Fibroblast of lung (primary cell): ENCODE measurements at regions not wholly inside any gene's neighbourhood (a gene's known extent, or its start where the extent isn't known, plus 50 kb on each side); places are given as distances from the start of the nearest gene placed in this dataset.

Experiments
- DNase-seq, 2 donors: peaks; one replicate each; pipeline versions ENCODE4 v3.0.0 to v3.0.0-alpha.2; 2010; ENCODE audit warnings: low read depth in 2 of 2
- H2AFZ ChIP-seq: 2 replicates; pipeline ENCODE4 v1.5.1; 2012; ENCODE audit warnings: low read length, control low read depth, inconsistent platforms
- H3K27ac ChIP-seq: 2 replicates; pipeline ENCODE4 v1.5.1; 2011; ENCODE audit warnings: low read length, control low read depth; ENCODE audit not compliant: insufficient read depth
- H3K27me3 ChIP-seq: 2 replicates; pipeline ENCODE4 v1.5.1; 2011; ENCODE audit warnings: mild to moderate bottlenecking, low read length; ENCODE audit not compliant: control insufficient read depth, insufficient read depth
- H3K36me3 ChIP-seq: 2 replicates; pipeline ENCODE4 v1.5.1; 2011; ENCODE audit warnings: low read length; ENCODE audit not compliant: control insufficient read depth, insufficient read depth
- H3K4me1 ChIP-seq: 2 replicates; pipeline ENCODE4 v1.5.1; 2011; ENCODE audit warnings: low read length; ENCODE audit not compliant: control insufficient read depth, insufficient read depth; ENCODE audit errors: extremely low read depth
- H3K4me2 ChIP-seq: 2 replicates; pipeline ENCODE4 v1.5.1; 2011; ENCODE audit warnings: low read length, control low read depth; ENCODE audit not compliant: insufficient read depth; ENCODE audit errors: extremely low read depth
- H3K4me3 ChIP-seq, 4 experiments: fragments of 200-600 bp in 1 of 4; sonication (generic) in 1 of 4; replicated peaks in 1 of 4; 2 replicates each; pipeline ENCODE4 v1.5.1; 2011 to 2016; ENCODE audit warnings: low read length in 4 of 4, low read depth in 3 of 4, mild to moderate bottlenecking in 3 of 4, control low read depth in 2 of 4, inconsistent platforms in 1 of 4, mixed read lengths in 1 of 4; ENCODE audit not compliant: insufficient read depth in 1 of 4; ENCODE audit errors: control extremely low read depth in 1 of 4
- H3K79me2 ChIP-seq: 2 replicates; pipeline ENCODE4 v1.5.1; 2012; ENCODE audit warnings: mild to moderate bottlenecking, low read length, inconsistent platforms; ENCODE audit not compliant: control insufficient read depth, insufficient read depth
- H3K9ac ChIP-seq: 2 replicates; pipeline ENCODE4 v1.5.1; 2011; ENCODE audit warnings: mild to moderate bottlenecking, low read length, control low read depth; ENCODE audit not compliant: insufficient read depth
- H3K9me3 ChIP-seq: 2 replicates; pipeline ENCODE4 v1.5.1; 2012; ENCODE audit warnings: low read depth, low read length; ENCODE audit not compliant: control insufficient read depth, insufficient read depth
- H4K20me1 ChIP-seq: 2 replicates; pipeline ENCODE4 v1.5.1; 2011; ENCODE audit warnings: low read length; ENCODE audit not compliant: control insufficient read depth, insufficient read depth; ENCODE audit errors: extremely low read depth
- EZH2 ChIP-seq: IDR thresholded peaks from 2 replicates; pipeline ENCODE4 v1.5.1; 2012; ENCODE audit warnings: low read length, control low read depth, mild to moderate bottlenecking; ENCODE audit errors: missing control alignments
- TF ChIP-seq, protein P1 (sequence below), 2 donors: IDR thresholded peaks in 1 of 2; conservative IDR thresholded peaks in 1 of 2; 1 replicate in 1 of 2; 2 replicates in 1 of 2; pipeline ENCODE4 v1.5.1; 2011 to 2012; ENCODE audit warnings: low read length in 2 of 2, control low read depth in 1 of 2, inconsistent platforms in 1 of 2, low read depth in 1 of 2, mild to moderate bottlenecking in 1 of 2

DNA sequence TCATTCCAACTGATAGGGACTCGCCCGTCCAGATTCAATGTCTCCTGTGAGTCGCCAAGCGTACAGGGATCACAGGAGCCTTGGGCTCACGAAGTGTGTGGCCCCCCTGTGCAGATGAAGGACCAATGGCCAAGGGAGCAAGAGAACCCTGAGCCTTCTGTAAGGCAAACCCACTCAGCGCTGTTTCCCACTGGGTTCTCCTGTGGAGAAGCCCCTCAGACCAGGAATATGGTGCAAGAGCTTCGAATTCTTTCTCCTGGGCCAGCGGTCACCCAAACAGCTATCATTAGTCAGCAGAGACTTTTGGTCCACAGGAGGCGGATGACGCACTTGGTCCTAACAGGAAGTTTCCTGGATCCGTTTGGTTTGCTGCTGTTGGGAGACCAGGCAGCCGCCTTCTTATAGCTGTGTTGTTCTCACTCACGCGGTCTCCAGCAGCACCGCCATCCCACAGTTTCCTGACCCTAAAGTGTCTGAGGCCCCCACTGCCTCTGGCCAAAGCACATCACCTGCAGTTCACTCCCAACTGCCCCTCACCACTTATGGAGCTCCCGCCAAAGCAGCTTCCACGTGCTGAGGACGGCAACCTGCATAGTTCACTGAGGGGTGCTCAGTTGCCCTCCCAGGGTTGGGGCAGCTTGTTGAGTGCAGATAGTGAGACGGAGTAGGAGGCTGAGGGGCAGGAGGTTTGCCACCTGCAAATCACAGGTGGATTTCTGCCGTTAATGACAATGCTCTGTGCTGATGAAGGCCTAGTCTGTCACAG, 268.6 kb downstream of the ERMARD start:
- H3K27me3 ChIP-seq, result peaks cover 3% of the 10 kb centered on the region
- H3K79me2 ChIP-seq, result no peaks in the 10 kb centered on the region
- no peaks in the 10 kb centered on the region for H3K36me3 ChIP-seq
- no peak overlapping the region for H3K9ac ChIP-seq
- H3K4me3 ChIP-seq, result no peak overlapping the region
- no peak overlapping the region for H3K27ac ChIP-seq
- no peaks in the 10 kb centered on the region for H3K9me3 ChIP-seq
- no peak overlapping the region for H3K4me2 ChIP-seq
- no peak overlapping the region for H2AFZ ChIP-seq
- H4K20me1 ChIP-seq, result no peaks in the 10 kb centered on the region
- no peak for TF ChIP-seq EZH2
- TF ChIP-seq, protein P1, sequence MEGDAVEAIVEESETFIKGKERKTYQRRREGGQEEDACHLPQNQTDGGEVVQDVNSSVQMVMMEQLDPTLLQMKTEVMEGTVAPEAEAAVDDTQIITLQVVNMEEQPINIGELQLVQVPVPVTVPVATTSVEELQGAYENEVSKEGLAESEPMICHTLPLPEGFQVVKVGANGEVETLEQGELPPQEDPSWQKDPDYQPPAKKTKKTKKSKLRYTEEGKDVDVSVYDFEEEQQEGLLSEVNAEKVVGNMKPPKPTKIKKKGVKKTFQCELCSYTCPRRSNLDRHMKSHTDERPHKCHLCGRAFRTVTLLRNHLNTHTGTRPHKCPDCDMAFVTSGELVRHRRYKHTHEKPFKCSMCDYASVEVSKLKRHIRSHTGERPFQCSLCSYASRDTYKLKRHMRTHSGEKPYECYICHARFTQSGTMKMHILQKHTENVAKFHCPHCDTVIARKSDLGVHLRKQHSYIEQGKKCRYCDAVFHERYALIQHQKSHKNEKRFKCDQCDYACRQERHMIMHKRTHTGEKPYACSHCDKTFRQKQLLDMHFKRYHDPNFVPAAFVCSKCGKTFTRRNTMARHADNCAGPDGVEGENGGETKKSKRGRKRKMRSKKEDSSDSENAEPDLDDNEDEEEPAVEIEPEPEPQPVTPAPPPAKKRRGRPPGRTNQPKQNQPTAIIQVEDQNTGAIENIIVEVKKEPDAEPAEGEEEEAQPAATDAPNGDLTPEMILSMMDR (conservative IDR thresholded peaks at IDR 0.05 in 1 of 2, IDR thresholded peaks at IDR 0.05 in 1 of 2; ENCODE audit: low read depth in 1 of 2, low read length in 2 of 2), result no peak
- no peak for DNase-seq
- no peaks in the 10 kb centered on the region for H3K4me1 ChIP-seq

DNA sequence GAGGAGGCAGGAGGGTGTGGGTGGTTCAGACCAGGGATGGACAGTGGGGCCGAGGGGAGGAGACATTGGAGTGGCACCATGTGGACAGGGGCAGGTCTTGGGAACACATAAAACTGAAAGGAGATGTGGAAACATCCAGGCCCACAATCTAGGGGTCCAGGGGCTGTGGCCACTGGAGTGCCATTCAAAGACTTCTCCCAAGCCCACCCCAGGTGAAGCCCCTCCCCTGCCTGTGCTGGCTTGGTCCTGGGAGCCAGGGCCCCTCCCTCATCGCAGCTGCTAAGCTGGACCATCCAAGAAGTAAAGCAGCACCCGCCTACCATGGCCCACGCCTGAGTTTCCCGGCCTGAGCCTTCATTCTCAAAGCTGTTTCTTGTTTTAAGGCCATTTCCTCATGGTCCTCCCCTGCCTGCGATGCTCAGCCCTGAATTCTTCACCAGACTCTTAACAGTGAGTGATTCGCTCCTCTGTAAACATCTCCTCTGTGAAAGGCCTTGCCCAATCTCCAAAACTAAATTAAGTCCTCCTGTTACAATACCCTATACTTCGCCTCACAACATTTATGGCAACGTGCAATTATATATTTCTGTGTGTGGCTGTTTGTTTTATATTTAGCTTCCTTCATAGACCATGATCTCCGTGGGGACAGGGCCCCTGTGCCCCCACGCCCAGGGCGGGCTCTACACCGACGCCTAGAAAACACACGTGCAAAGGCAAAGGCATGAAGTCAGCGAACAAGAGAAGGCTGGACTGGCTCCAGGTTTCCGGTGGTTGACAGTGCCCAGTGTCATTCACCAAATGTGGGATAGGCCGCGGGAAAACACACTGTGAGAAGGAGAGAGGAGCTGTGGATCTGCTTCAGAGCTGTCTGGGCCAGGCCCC, 267.8 kb downstream of the ERMARD start:
- TF ChIP-seq, protein P1 (conservative IDR thresholded peaks at IDR 0.05 in 1 of 2, IDR thresholded peaks at IDR 0.05 in 1 of 2; ENCODE audit: low read depth in 1 of 2, low read length in 2 of 2), result no peak
- no peak for TF ChIP-seq EZH2
- H3K4me2 ChIP-seq, result no peak overlapping the region

DNA sequence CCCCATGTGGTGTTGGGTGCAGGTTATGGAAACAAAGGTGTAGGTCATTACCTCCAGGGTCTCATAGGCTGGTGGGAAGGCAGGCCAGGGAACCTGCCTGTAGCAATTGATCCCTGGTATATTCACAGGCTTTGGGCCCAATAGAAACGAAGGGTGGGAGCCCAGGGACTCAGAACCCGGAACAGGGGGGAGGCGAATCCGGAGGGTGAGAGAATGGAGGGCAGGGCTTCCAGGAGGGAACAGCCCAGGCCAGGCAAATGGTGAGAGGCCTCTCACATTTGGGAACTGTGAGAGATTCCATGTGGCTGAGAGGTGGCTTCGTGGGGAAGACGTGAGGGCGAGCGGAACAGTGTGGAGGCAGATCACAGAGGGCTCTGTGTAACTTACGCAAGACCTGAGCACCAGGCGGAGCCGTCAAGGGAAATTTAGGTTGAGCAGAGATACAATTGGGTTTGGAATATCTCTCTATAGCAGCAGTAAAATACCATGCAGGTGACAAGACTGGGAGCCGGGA, 267.1 kb downstream of the ERMARD start:
- no peaks in the 10 kb centered on the region for H3K79me2 ChIP-seq
- peaks cover 3% of the 10 kb centered on the region for H3K27me3 ChIP-seq
- TF ChIP-seq EZH2, result no peak
- TF ChIP-seq, protein P1 (conservative IDR thresholded peaks at IDR 0.05 in 1 of 2, IDR thresholded peaks at IDR 0.05 in 1 of 2; ENCODE audit: low read depth in 1 of 2, low read length in 2 of 2), result no peak
- H3K9me3 ChIP-seq, result no peaks in the 10 kb centered on the region
- no peak overlapping the region for H2AFZ ChIP-seq
- H3K9ac ChIP-seq, result no peak overlapping the region
- H3K4me3 ChIP-seq, result no peak overlapping the region
- DNase-seq, result no peak
- no peaks in the 10 kb centered on the region for H3K4me1 ChIP-seq
- no peaks in the 10 kb centered on the region for H3K36me3 ChIP-seq
- H3K4me2 ChIP-seq, result no peak overlapping the region
- H4K20me1 ChIP-seq, result no peaks in the 10 kb centered on the region
- no peak overlapping the region for H3K27ac ChIP-seq

More for the DNA sequence above, 267.8 kb downstream of the ERMARD start:
- Histone ChIP-seq H2AFZ (no peak overlapping the region), H3K9me3 (no peaks in the 10 kb centered on the region), H3K36me3 (no peaks in the 10 kb centered on the region), H3K4me3 (no peak overlapping the region), H3K27me3 (peaks cover 3% of the 10 kb centered on the region), H3K79me2 (no peaks in the 10 kb centered on the region), H3K4me1 (no peaks in the 10 kb centered on the region), H3K9ac (no peak overlapping the region), H3K27ac (no peak overlapping the region), H4K20me1 (no peaks in the 10 kb centered on the region)
- DNase-seq, result peak in 1 of 2 donors; percentile 28
